ENCODE measurements at regions not wholly inside any gene's neighbourhood (a gene's known extent, or its start where the extent isn't known, plus 50 kb on each side); places are given as distances from the start of the nearest gene placed in this dataset.
"Not testable (repeated sequence)": the region's sequence is repeated elsewhere in the genome, so short reads cannot be mapped to it uniquely, and the experiment has no call there.

GRCh38 chr5:17037751-17038150, 101.7 kb upstream of the MYO10 start:
- no peak for DNase-seq

- no peak for DNase-seq
These were observed 103.1 kb upstream of the MYO10 start for GRCh38 chr5:17039170-17039569.

- no peak for DNase-seq
These were observed 106.0 kb upstream of the MYO10 start for GRCh38 chr5:17042041-17042440.

- no peak for DNase-seq
These were observed 110.2 kb upstream of the MYO10 start for GRCh38 chr5:17046320-17046719.

- DNase-seq = no peak
These were observed 114.1 kb upstream of the MYO10 start for GRCh38 chr5:17050236-17050635.

GRCh38 chr5:17054911-17055310, 118.8 kb upstream of the MYO10 start:
- DNase-seq = no peak

DNA sequence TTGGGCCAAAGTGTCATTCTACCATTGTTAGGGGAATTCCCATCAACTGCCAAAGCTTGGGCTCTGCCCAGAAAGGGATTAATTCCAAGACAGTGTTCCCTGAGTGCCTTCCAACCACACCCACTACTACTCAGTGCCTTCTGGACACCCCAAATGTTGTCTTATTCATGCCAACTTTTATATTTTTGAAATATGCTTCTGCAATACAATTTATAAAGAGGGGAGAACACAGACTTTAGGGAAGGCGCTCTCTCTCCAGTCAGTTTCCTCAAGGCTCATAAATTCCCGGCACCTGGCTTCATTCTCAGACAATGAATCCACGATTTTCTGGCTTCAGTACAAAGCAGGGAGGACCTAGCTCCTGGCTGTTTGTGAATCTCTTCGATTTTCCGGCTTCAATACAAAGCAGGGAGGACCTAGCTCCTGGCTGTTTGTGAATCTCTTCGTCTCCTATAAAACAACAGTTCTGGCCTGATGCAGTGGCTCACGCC, 120.1 kb upstream of the MYO10 start:
- no peak for DNase-seq

GRCh38 chr5:17058438-17058837, 122.3 kb upstream of the MYO10 start:
- DNase-seq = no peak

DNA sequence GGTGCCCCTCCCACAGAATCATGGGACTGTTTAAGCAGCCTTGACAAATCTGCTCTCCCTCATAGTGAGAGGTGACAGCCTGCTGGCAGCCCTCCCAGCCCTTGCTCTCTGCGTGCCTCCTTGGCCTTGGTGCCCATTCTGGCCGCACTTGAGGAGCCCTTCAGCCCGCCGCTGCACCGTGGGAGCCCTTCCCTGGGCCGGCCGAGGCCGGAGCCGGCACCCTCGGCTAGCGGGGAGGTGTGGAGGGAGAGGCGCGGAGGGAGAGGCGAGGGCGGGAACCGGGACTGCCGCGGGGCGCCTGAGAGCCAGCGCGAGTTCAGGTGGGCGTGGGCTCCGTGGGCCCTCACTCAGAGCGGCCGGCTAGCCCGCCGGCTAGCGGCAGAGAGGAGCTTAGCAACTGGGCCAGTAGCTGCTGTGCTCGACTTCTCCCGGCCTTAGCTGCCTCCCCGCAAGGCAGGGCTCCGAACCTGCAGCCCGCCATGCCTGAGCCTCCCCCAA, 125.9 kb upstream of the MYO10 start:
- no peak for DNase-seq

DNA sequence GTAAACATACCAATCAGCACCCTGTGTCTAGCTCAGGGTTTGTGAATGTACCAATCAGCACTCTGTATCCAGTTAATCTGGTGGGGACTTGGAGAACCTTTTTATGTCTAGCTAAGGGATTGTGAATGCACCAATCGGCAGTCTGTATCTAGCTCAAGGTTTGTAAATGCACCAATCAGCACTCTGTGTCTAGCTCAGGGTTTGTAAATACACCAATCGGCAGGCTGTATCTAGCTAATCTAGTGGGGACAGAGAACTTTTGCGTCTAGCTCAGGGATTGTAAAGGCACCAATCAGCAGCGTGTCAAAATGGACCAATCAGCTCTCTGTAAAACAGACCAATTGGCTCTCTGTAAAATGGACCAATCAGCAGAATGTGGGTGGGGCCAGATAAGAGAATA, 126.7 kb upstream of the MYO10 start:
- DNase-seq = not testable (repeated sequence)

DNA sequence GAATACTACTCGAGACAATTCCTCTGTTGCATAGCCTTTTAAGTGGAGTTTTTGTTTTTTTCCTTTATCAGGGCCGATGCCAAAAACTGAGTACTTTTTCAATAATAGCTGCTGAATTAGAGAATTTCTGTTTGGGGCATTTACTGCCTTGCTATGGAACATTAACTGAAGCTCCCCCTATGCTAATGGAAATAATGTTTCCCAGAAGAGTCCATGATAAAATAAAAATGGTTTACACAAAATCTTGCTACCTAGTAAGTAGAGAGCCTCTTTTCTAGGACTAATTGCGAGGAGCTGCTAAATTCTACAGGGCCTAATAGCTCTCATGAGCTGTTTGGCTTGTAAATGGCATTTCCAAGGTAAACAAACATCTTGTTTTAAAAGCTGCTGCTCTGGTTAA, 128.2 kb upstream of the MYO10 start:
- no peak for DNase-seq

- DNase-seq = no peak
These were observed 129.4 kb upstream of the MYO10 start for GRCh38 chr5:17065458-17065857.

DNA sequence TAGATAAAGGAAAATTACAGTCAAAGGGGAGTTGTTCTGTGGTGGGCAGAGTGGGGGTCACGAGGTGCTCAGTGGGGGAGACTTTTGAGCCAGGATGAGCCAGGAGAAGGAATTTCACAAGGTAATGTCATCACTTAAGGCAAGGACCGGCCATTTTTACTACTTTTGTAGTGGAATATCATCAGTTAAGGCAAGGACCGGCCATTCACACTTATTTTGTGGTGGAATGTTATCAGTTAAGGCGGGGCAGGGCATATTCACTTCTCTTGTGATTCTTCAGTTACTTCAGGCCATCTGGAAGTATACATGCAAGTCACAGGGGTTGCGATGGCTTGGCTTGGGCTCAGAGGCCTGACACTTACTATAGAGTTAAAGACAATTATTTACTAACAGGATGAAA, 129.9 kb upstream of the MYO10 start:
- not testable (repeated sequence) for DNase-seq

DNA sequence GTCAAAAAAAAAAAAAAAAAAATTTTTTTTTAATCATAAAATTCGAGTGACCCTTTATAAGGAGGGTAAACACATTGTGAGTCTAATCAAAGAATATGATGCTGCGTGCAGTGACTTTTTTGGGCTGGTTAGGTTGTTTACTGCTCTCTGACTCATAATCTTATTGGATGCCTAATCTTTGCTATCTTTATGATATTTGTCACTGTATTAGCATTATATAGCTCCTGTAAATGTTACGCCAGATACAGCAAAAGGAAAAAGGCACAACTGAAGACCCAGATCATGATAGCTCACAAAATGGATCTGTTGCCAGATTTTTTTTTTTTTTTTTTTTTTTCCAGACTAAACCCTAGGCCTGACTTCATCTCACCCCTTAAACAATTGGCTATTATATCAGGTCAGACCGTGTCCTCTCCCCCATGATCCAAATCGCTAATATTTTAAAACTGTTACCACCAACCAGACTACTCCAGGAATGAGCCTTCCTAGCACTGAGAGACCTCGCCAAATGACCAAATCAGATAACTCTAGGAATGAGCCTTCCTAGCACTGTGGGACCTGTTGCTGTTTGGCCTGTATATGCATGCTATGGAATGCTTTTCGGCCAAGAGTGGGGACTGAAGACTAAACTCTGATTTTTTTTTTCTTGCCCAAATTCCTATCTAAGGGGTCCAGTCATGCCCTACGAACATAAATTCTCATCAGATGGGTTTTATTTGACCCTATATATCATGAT, 131.7 kb upstream of the MYO10 start:
- no peak for DNase-seq

DNA sequence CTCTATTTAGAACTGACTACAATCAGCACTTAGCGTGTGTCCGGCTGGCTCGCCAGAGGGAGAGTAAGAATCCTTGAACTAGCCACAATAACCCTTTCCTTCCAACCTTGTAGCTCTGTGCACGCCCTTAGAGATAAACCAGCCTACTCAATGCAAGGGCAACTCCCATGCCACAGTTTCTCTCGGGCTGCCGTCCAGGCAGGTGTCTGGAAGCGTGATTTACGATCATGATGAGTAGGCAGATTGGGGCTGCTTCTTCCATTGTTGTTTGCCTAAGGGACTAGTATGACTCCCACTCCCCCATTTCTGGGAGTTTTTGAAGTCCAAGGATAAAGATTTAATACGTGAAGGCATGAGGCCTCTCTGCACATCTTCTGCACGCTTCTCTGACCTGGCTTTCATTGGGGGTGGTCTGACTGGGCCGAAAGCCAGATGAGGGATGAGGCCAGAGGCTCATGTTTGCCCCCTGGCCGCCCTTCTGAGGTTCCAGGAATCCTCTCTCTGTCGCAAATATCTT, 134.0 kb upstream of the MYO10 start:
- DNase-seq = no peak

- no peak for DNase-seq
These were observed 134.6 kb upstream of the MYO10 start for GRCh38 chr5:17070647-17071046.

- DNase-seq = no peak
These were observed 139.1 kb upstream of the MYO10 start for GRCh38 chr5:17075236-17075635.

DNA sequence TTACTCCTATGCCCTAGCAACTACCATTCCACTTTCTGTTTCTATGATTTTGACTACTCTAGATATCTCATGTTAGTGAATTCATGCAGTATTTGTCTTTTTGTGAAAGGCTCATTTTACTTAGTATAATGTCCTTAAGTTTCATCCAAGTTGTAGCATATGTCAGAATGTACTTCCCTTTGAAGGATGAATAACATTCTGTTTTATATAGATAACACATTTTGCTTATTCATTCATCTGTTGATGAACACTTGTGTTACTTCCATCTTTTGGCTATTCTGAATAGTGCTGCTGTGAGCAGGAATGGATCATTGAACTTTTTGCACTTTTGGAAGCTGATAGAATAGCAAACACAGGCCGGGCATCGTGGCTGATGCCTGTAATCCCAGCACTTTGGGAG, 140.2 kb upstream of the MYO10 start:
- DNase-seq = no peak

- no peak for DNase-seq
These were observed 139.8 kb upstream of the BASP1 start for GRCh38 chr5:17077440-17078233.

- DNase-seq = no peak
These were observed 137.9 kb upstream of the BASP1 start for GRCh38 chr5:17079562-17079961.

DNA sequence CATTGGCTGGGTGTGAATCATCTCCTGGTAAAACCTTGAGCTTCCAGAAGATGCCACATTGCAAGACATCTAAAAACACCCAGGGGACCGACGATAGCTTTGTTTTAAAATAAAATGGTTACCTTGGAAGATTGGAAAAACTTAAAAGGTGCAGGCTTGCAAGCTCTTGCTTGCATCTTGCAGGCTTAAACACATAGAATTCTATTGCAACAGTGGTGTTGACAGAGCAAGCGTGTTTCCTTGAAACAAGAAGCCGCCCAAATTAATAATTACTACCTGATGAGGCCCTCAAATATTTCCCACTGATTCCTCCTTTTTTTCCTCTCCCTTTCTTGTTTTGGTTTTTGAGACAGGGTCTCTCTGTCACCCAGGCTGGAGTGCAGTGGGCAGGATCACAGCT, 137.1 kb upstream of the BASP1 start:
- no peak for DNase-seq

DNA sequence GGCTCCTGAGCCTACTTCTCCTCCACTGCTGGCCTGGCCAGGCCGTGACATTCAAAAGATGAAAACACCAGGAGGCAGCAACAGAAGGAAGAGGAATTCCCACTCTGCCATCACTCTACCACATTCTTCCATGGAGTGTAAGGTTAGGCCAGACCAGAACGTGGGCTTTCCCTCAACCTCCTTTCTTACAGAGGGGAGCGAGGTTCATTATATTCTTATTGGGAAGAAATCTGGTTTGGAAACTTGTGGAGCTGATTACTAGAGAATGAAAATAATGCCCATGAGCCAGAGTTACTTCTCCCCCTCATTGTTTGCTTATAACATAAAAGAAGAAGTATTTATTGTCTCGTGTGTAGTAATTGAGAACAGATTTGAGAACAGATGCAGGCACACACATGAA, 136.3 kb upstream of the BASP1 start:
- no peak for DNase-seq

DNA sequence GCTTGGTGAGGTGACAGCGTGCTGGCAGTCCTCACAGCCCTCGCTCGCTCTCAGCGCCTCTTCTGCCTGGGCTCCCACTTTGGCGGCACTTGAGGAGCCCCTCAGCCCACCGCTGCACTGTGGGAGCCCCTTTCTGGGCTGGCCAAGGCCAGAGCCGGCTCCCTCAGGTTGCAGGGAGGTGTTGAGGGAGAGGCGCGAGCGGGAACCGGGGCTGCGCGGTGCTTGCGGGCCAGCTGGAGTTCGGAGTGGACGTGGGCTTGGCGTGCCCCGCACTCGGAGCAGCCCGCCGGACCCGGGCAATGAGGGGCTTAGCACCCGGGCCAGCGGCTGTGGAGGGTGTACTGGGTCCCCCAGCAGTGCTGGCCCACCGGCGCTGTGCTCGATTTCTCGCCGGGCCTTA, 134.2 kb upstream of the BASP1 start:
- not testable (repeated sequence) for DNase-seq

- no peak for DNase-seq
These were observed 130.4 kb upstream of the BASP1 start for GRCh38 chr5:17087035-17087434.

Measured in CD4-positive, alpha-beta T cell treated with Interferon alpha-2 for 1 hour (primary cell).